GM21737 (cell line): ENCODE measurements at regions not wholly inside any gene's neighbourhood (a gene's known extent, or its start where the extent isn't known, plus 50 kb on each side); places are given as distances from the start of the nearest gene placed in this dataset.
"Not testable (repeated sequence)": the region's sequence is repeated elsewhere in the genome, so short reads cannot be mapped to it uniquely, and the experiment has no call there.

Source experiments
- ATAC-seq: cut with Tn5 transposase; IDR thresholded peaks from one replicate; pipeline ENCODE4 v1.9.1; 2021; ENCODE audit warnings: mild to moderate bottlenecking, moderate library complexity; ENCODE audit not compliant: unreplicated experiment

DNA sequence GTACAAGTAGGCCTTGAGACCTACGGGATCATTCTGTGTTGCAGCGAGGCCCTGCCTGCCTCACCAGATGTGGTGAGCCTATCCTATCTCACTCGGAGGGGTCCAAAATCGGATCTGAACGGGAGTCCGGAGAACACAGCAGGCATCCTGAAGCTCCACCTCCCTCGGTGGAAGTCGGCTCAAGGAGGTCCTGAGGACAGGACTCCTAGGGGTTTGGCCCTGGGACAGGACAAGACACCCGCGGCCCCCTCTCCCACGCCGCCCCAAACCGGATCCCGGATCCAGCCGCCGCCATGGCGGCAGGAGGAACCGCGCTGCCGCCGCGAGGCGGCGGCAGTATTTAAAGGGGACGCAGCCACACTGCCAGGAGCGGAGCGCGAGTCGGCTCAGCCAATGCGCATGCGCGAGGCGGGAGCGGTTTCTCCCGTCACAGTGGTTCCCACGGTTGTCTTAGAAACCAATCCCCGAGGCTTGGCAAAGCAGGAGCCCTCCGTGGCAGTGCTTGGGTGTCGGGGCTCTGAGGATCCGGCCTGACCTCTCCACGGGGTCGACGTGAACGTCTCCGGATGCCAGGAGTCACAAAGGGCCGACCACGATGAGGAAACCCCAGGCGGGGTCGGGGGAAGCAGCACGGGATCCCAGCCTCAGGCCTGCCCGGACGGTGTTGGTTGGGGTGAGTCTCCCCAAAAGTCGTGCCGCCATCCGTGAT is 454.6 kb upstream of the ZNG1F start:
- ATAC-seq, result peak; percentile 96

DNA sequence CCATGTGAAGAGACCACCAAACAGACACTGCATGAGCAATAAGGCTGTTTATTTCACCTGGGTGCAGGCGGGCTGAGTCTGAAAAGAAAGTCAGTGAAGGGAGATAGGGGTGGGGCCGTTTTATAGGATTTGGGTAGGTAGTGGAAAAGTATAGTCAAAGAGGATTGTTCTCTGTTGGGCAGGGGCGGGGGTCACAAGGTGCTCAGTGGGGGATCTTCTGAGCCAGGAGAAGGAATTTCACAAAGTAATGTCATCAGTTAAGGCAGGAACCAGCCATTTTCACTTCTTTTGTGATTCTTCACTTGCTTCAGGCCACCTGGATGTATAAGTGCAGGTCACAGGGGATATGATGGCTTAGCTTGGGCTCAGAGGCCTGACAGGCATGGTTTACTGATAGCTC is 444.6 kb upstream of the ZNG1F start:
- not testable (repeated sequence) for ATAC-seq

DNA sequence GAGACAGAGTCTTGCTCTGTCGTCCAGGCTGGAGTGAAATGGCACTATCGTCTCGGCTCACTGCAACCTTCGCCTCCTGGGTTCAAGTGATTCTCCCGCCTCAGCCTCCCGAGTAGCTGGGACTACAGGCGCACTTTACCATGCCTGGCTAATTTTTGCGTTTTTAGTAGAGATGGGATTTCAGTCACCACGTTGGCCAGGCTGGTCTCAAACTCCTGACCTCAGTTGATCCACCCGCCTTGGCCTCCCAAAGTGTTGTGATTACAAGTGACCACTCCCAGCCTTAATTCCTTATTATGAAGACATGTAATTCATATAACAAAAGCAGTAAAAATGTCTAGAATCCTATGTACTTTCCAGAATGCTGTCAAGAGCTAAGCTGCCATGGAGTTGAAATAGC is 434.5 kb upstream of the ZNG1F start:
- not testable (repeated sequence) for ATAC-seq

DNA sequence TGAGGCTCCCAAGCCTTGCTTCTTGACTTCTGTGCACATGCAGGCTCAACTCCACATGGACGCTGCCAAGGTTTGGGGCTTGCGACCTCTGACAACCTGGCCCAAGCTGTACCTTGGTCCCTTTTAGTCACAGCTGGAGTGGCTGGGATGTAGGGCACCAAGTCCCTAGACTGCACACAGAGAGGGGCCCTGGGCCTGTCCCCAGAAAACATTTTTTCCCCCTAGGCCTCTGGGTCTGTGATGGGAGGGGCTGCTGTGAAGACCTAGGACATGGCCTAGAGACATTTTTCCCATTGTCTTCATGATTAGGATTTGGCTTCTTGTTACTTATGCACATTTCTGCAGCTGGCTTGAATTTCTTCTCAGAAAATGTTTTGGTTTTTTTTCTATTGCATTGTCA is 430.1 kb upstream of the ZNG1F start:
- ATAC-seq, result not testable (repeated sequence)

DNA sequence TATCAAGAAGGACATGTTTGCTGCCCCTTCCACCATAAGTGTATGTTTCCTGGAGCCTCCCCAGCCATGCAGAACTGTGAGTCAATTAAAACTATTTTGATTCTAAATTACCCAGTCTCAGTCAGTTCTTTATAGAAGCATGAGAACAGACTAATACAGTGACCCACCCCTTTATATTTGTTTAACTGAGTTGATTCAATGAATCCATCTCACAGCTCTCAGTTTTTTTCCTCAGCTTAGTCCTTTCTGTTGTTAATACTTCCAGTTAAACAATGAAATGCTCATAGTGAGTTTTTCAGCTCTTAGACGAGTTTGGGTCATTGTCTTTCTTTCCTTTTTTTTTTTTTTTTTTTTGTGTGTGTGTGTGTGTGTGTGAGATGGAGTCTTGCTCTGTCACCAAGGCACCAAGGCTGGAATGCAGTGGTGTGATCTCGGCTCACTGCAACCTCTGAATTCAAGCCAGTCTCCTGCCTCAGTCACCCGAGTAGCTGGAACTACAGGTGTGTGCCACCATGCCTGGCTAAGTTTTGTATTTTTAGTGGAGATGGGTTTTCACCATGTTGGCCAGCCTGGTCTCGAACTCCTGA is 417.9 kb upstream of the ZNG1F start:
- ATAC-seq, result not testable (repeated sequence)

DNA sequence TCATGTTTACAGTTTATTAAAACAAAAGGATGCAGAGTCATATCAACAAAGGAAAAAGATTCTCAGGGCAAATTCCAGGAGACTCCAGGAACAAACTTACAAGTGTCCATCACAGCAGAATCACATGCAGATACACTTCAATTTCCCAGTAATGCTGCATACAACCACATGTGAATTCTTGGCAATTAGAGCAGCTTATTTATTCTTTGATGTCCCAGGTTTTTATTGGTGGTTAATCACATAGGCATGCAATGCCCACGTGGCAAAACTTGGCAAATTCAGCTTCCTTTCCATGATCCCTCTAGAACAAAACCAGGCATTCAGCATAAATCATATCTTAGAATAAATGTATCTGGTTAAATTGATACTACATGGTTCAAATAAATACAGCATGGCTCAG is 376.5 kb upstream of the ZNG1F start:
- not testable (repeated sequence) for ATAC-seq
